GM12891 (cell line): ENCODE measurements at regions not wholly inside any gene's neighbourhood (a gene's known extent, or its start where the extent isn't known, plus 50 kb on each side); places are given as distances from the start of the nearest gene placed in this dataset.

ENCODE experiments used
- POLR2A ChIP-seq: IDR thresholded peaks from 2 replicates; pipeline ENCODE4 v1.6.1; 2011; ENCODE audit warnings: low read depth, low read length, control low read depth
- POLR2AphosphoS5 ChIP-seq: IDR thresholded peaks from 2 replicates; pipeline ENCODE4 v1.6.1; 2011; ENCODE audit warnings: low read depth, low read length, control low read depth

GRCh38 chr9:78453450-78453849, 156.5 kb downstream of the PSAT1 start:
- TF ChIP-seq POLR2A: no peak
- no peak for TF ChIP-seq POLR2AphosphoS5
